IPS-NIHi7 (cell line): ENCODE measurements at regions not wholly inside any gene's neighbourhood (a gene's known extent, or its start where the extent isn't known, plus 50 kb on each side); places are given as distances from the start of the nearest gene placed in this dataset.

Experiments used
- DNase-seq: peaks from one replicate; pipeline ENCODE4 v3.0.0; 2012; ENCODE audit warnings: mixed read lengths; ENCODE audit errors: extremely low spot score

GRCh38 chr9:109912082-109912582 lies 132.1 kb downstream of the PALM2AKAP2 start:
- no peak for DNase-seq

- DNase-seq, result no peak
Measured at GRCh38 chr9:109912726-109913460, 132.9 kb downstream of the PALM2AKAP2 start.

- DNase-seq, result no peak
Measured at GRCh38 chr9:109913461-109913810, 133.4 kb downstream of the PALM2AKAP2 start.

GRCh38 chr9:109914280-109915027 lies 134.5 kb downstream of the PALM2AKAP2 start:
- DNase-seq, result no peak

GRCh38 chr9:109916316-109916715 lies 136.3 kb downstream of the PALM2AKAP2 start:
- DNase-seq, result no peak

- DNase-seq, result no peak
Measured at GRCh38 chr9:109918339-109919163, 138.6 kb downstream of the PALM2AKAP2 start.

- DNase-seq, result no peak
Measured at GRCh38 chr9:109919736-109920408, 139.9 kb downstream of the PALM2AKAP2 start.

- DNase-seq, result no peak
Measured at GRCh38 chr9:109922617-109923470, 142.8 kb downstream of the PALM2AKAP2 start.

GRCh38 chr9:109923471-109923760 lies 143.4 kb downstream of the PALM2AKAP2 start:
- no peak for DNase-seq

- DNase-seq, result no peak
Measured at GRCh38 chr9:109923806-109924205, 143.8 kb downstream of the PALM2AKAP2 start.

- DNase-seq, result no peak
Measured at GRCh38 chr9:109925799-109926198, 145.8 kb downstream of the PALM2AKAP2 start.

GRCh38 chr9:109926421-109926869 lies 146.4 kb downstream of the PALM2AKAP2 start:
- no peak for DNase-seq

GRCh38 chr9:109931623-109932022 lies 151.6 kb downstream of the PALM2AKAP2 start:
- no peak for DNase-seq

- DNase-seq, result no peak
Measured at GRCh38 chr9:109934136-109934856, 154.3 kb downstream of the PALM2AKAP2 start.

- no peak for DNase-seq
Measured at GRCh38 chr9:109934857-109935215, 154.8 kb downstream of the PALM2AKAP2 start.

- DNase-seq, result no peak
Measured at GRCh38 chr9:109935406-109936087, 155.5 kb downstream of the PALM2AKAP2 start.

- no peak for DNase-seq
Measured at GRCh38 chr9:109937861-109938453, 158.0 kb downstream of the PALM2AKAP2 start.

- no peak for DNase-seq
Measured at GRCh38 chr9:109939698-109940342, 159.8 kb downstream of the PALM2AKAP2 start.

GRCh38 chr9:109940561-109940960 lies 160.6 kb downstream of the PALM2AKAP2 start:
- no peak for DNase-seq
